ENCODE measurements at regions not wholly inside any gene's neighbourhood (a gene's known extent, or its start where the extent isn't known, plus 50 kb on each side); places are given as distances from the start of the nearest gene placed in this dataset.
"Not testable (repeated sequence)": the region's sequence is repeated elsewhere in the genome, so short reads cannot be mapped to it uniquely, and the experiment has no call there.

DNA sequence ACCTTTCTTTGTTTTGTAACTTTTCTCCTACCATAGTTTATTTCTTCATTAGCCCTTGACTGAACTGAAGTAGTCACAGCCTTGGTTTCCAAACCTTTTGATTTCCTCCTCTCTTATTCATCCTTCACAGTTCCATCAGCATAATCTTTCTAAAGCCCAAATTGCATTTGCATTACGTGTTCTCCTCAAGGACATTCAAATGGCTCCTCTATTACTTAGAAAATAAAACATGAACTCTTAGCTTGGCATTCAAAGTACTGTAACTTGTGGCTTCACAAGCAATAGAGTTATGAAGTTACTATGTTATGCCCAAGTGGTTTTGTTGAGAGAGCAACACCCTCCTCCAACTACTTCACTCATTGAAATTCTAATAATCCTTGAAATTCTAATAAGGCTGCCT is 840.0 kb downstream of the TTLL7 start:
- H3K27ac ChIP-seq (ENCODE audit: low read length); H3K27ac Mint-ChIP-seq; CTCF ChIA-PET; H3K36me3 Mint-ChIP-seq; POLR2A ChIA-PET; H3K4me3 Mint-ChIP-seq; H3K9me3 Mint-ChIP-seq; H3K4me1 Mint-ChIP-seq; H3K4me1 ChIP-seq (ENCODE audit: control insufficient read depth in 1 of 2, extremely low read depth in 1 of 2, insufficient read depth in 2 of 2, low read length in 2 of 2); ATAC-seq (replicated peaks in 1 of 4); H3K9me3 ChIP-seq; DNase-seq; H3K27me3 Mint-ChIP-seq; H3K27me3 ChIP-seq (replicated peaks in 1 of 2; ENCODE audit: control insufficient read depth in 2 of 2, extremely low read depth in 1 of 2, insufficient read depth in 2 of 2, low read length in 1 of 2); H3K36me3 ChIP-seq (ENCODE audit: control insufficient read depth in 2 of 2, extremely low read depth in 1 of 2, insufficient read depth in 1 of 2, low read length in 1 of 2); H3K4me3 ChIP-seq (ENCODE audit: control insufficient read depth in 1 of 2, extremely low read depth in 1 of 2, low read length in 1 of 2): not testable (repeated sequence)
- WGBS (ENCODE audit: insufficient coverage) = no CpG with 5 or more reads among the region's 1 CpG

DNA sequence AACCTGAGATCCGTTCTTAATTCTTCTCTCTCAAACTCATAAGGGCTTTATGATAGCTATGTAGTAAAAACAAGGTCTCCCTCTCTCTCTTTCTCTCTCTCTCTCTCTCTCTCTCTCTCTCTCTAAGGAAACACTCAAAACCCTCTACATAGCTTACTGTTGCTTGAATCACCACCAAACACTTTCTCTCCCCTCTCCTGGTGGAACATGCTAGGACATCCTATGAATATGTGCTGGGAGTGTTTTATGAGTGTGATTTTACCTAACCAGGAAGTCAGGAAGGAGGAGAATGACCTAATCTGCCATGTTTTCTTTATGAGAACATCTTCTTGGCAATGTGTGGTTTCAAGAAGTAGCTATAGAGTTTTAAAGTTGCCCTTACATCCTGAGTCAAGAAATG is 844.6 kb downstream of the TTLL7 start:
- H3K9me3 Mint-ChIP-seq; POLR2A ChIA-PET; H3K27me3 Mint-ChIP-seq; H3K4me1 ChIP-seq (ENCODE audit: control insufficient read depth in 1 of 2, extremely low read depth in 1 of 2, insufficient read depth in 2 of 2, low read length in 2 of 2); H3K9me3 ChIP-seq; H3K4me3 Mint-ChIP-seq; H3K4me1 Mint-ChIP-seq; H3K36me3 ChIP-seq (ENCODE audit: control insufficient read depth in 2 of 2, extremely low read depth in 1 of 2, insufficient read depth in 1 of 2, low read length in 1 of 2); ATAC-seq (replicated peaks in 1 of 4); H3K4me3 ChIP-seq (ENCODE audit: control insufficient read depth in 1 of 2, extremely low read depth in 1 of 2, low read length in 1 of 2); H3K36me3 Mint-ChIP-seq; H3K27me3 ChIP-seq (replicated peaks in 1 of 2; ENCODE audit: control insufficient read depth in 2 of 2, extremely low read depth in 1 of 2, insufficient read depth in 2 of 2, low read length in 1 of 2); H3K27ac ChIP-seq (ENCODE audit: low read length); DNase-seq; H3K27ac Mint-ChIP-seq: not testable (repeated sequence)
- no CpG with 5 or more reads among the region's 1 CpG for WGBS (ENCODE audit: insufficient coverage)
- CTCF ChIA-PET = interaction anchor here in 1 of 2 donors (0.5 kb wide), 1 partner anchor 1735 kb away, joined by 4 read pairs; no protein-coding TSS in a partner anchor

DNA sequence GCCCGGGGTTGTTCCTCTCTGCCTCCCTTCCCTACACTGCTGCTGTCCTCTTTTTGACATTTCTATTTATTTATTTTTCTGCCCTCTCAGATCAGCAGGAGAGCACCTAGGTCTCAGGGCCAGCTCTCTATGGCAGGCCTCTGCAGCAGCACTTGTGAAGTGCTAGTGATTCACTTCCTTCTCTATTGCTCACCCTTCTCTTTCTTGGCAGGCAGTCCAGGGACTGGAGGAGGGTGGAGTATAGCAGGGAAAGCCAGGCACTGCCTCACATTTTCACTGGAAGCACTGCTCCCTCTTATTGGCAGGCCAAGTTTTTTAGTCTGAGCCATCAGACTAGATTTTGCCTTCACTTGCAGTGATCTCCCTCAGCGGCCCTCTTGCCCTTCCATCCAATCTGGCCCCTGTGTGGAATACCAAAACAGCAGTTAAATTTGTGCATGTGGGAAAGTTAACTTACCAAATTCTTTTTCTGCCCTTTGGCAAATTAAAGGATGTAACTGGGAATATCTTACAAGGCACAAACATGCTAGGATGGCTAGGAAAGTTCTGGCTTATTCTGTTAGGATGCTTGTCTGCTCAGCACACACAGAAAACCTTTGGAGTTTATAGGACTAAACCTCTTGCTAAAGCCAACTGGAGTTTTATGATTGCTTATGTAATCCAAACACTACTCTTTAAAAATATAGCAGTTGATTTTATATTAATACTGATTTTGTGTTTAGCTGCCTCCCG is 847.6 kb downstream of the TTLL7 start:
- CTCF ChIA-PET; H3K27me3 Mint-ChIP-seq; H3K27ac ChIP-seq (ENCODE audit: low read length); H3K9me3 ChIP-seq; H3K4me1 ChIP-seq (ENCODE audit: control insufficient read depth in 1 of 2, extremely low read depth in 1 of 2, insufficient read depth in 2 of 2, low read length in 2 of 2); H3K4me1 Mint-ChIP-seq; H3K27me3 ChIP-seq (replicated peaks in 1 of 2; ENCODE audit: control insufficient read depth in 2 of 2, extremely low read depth in 1 of 2, insufficient read depth in 2 of 2, low read length in 1 of 2); H3K4me3 ChIP-seq (ENCODE audit: control insufficient read depth in 1 of 2, extremely low read depth in 1 of 2, low read length in 1 of 2); H3K36me3 Mint-ChIP-seq; H3K9me3 Mint-ChIP-seq; H3K36me3 ChIP-seq (ENCODE audit: control insufficient read depth in 2 of 2, extremely low read depth in 1 of 2, insufficient read depth in 1 of 2, low read length in 1 of 2); H3K27ac Mint-ChIP-seq; H3K4me3 Mint-ChIP-seq; DNase-seq; POLR2A ChIA-PET: not testable (repeated sequence)
- peak in 1 of 4 experiments; percentile 41 for ATAC-seq (replicated peaks in 1 of 4)
- no CpG with 5 or more reads among the region's 3 CpGs for WGBS (ENCODE audit: insufficient coverage)

DNA sequence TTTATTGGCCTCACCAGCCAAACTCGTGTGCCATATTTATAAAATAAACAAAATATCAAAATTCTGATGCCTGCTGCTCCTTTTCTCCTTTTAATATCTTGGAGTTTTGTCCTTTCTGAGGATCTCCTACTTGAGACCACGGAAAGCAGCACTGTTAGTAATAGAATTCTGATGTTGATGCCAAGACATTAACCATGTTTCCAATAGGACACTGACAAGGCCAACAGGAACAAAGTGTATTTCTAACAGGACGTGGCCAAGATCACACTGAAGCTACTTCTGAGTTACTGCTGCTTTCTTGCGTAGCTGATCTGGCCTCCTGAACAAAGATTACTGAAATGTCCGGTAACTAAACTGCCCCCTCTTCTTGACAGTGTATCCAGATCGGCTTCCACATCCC is 848.5 kb downstream of the TTLL7 start:
- WGBS (ENCODE audit: insufficient coverage) = 62% methylated on average over 2 of the region's 6 CpGs
- H3K36me3 ChIP-seq (ENCODE audit: control insufficient read depth in 2 of 2, extremely low read depth in 1 of 2, insufficient read depth in 1 of 2, low read length in 1 of 2); ATAC-seq (replicated peaks in 1 of 4); H3K4me1 Mint-ChIP-seq; H3K27ac ChIP-seq (ENCODE audit: low read length); H3K4me3 Mint-ChIP-seq; H3K4me3 ChIP-seq (ENCODE audit: control insufficient read depth in 1 of 2, extremely low read depth in 1 of 2, low read length in 1 of 2); POLR2A ChIA-PET; CTCF ChIA-PET; H3K27ac Mint-ChIP-seq; H3K9me3 Mint-ChIP-seq; H3K27me3 ChIP-seq (replicated peaks in 1 of 2; ENCODE audit: control insufficient read depth in 2 of 2, extremely low read depth in 1 of 2, insufficient read depth in 2 of 2, low read length in 1 of 2); H3K36me3 Mint-ChIP-seq; H3K9me3 ChIP-seq; H3K27me3 Mint-ChIP-seq; H3K4me1 ChIP-seq (ENCODE audit: control insufficient read depth in 1 of 2, extremely low read depth in 1 of 2, insufficient read depth in 2 of 2, low read length in 2 of 2); DNase-seq: not testable (repeated sequence)

DNA sequence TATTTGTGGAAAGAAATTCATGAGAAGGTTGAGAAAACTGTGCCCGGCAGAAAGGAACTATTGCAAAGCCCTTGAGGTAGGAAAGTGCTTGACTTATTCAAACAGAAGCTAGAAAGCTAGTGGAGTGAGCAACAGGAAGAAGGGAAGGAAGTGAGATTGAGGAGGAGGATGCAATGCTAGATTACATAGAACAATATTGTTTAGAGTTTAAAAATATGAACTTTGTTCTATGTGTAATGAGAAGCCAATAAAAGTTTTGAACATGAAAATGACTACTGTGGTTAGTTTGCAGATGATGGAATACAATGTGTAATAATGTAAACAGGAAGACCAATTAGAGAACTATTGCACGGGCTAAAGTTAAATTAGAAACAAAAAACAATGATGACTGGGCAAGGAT is 853.1 kb downstream of the TTLL7 start:
- H3K4me1 ChIP-seq (ENCODE audit: control insufficient read depth in 1 of 2, extremely low read depth in 1 of 2, insufficient read depth in 2 of 2, low read length in 2 of 2); H3K4me3 Mint-ChIP-seq; CTCF ChIA-PET; H3K27ac Mint-ChIP-seq; H3K36me3 ChIP-seq (ENCODE audit: control insufficient read depth in 2 of 2, extremely low read depth in 1 of 2, insufficient read depth in 1 of 2, low read length in 1 of 2); POLR2A ChIA-PET; H3K27me3 ChIP-seq (replicated peaks in 1 of 2; ENCODE audit: control insufficient read depth in 2 of 2, extremely low read depth in 1 of 2, insufficient read depth in 2 of 2, low read length in 1 of 2); H3K27me3 Mint-ChIP-seq; H3K4me1 Mint-ChIP-seq; H3K4me3 ChIP-seq (ENCODE audit: control insufficient read depth in 1 of 2, extremely low read depth in 1 of 2, low read length in 1 of 2); H3K36me3 Mint-ChIP-seq; H3K27ac ChIP-seq (ENCODE audit: low read length); H3K9me3 ChIP-seq; H3K9me3 Mint-ChIP-seq; DNase-seq: not testable (repeated sequence)
- WGBS (ENCODE audit: insufficient coverage) = no CpG with 5 or more reads among the region's 2 CpGs
- peak in 2 of 4 experiments; percentile 50 to 51 for ATAC-seq (replicated peaks in 1 of 4)

DNA sequence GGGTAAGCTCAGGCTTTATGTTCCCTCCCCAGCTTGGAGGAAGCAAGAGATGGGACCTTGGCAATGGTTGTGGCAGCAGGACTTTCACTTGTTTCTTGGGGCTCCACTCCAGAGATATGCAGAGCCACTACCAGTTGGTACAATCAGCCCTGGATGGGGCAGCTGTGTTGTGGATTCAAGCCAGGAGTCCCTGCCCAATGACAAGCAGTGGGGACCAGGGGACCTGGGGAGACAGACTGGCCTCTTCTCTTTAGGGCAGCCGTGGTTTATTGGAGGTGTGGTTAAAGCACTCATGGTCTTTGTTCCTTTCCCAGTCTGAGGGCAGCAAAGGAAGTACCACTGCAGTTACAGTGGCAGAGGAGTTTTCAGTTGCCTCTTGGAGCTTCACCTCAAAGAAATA is 856.1 kb downstream of the TTLL7 start:
- POLR2A ChIA-PET; H3K9me3 ChIP-seq; H3K4me1 ChIP-seq (ENCODE audit: control insufficient read depth in 1 of 2, extremely low read depth in 1 of 2, insufficient read depth in 2 of 2, low read length in 2 of 2); ATAC-seq (replicated peaks in 1 of 4); H3K36me3 Mint-ChIP-seq; H3K4me1 Mint-ChIP-seq; H3K27me3 ChIP-seq (replicated peaks in 1 of 2; ENCODE audit: control insufficient read depth in 2 of 2, extremely low read depth in 1 of 2, insufficient read depth in 2 of 2, low read length in 1 of 2); DNase-seq; H3K9me3 Mint-ChIP-seq; H3K27me3 Mint-ChIP-seq; H3K27ac ChIP-seq (ENCODE audit: low read length); H3K36me3 ChIP-seq (ENCODE audit: control insufficient read depth in 2 of 2, extremely low read depth in 1 of 2, insufficient read depth in 1 of 2, low read length in 1 of 2); H3K4me3 ChIP-seq (ENCODE audit: control insufficient read depth in 1 of 2, extremely low read depth in 1 of 2, low read length in 1 of 2); CTCF ChIA-PET; H3K27ac Mint-ChIP-seq; H3K4me3 Mint-ChIP-seq: not testable (repeated sequence)
- WGBS (ENCODE audit: insufficient coverage) = no CpG with 5 or more reads among the region's 1 CpG

DNA sequence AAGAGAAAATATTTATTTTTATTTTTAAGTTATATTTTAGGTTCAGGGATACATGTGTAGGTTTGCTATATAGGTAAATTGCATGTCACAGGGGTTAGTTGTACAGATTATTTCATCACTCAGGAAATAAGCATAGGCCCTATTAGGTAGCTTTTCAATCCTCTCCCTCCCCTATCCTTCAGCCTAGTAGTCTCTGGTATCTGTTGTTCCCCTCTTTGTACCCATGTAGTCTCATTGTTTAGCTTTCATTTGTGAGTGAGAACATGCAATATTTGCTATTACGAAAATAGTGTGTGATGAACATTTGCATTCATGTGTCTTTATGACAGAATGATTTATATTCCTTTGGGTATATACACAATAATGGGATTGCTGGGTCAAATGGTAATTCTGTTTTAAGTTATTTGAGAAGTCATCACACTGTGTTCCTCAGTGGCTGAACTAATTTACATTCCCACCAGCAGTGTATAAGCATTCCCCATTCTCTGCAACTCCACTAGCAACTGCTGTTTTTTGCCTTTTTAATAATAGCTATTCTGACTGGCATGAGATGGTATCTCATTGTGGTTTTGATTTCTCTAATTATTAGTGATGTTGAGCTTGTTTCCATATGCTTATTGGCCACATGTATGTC is 863.3 kb downstream of the TTLL7 start:
- H3K4me1 ChIP-seq (ENCODE audit: control insufficient read depth in 1 of 2, extremely low read depth in 1 of 2, insufficient read depth in 2 of 2, low read length in 2 of 2); H3K27ac ChIP-seq (ENCODE audit: low read length); H3K9me3 Mint-ChIP-seq; H3K27me3 Mint-ChIP-seq; H3K36me3 ChIP-seq (ENCODE audit: control insufficient read depth in 2 of 2, extremely low read depth in 1 of 2, insufficient read depth in 1 of 2, low read length in 1 of 2); H3K9me3 ChIP-seq; ATAC-seq (replicated peaks in 1 of 4); H3K36me3 Mint-ChIP-seq; H3K4me3 ChIP-seq (ENCODE audit: control insufficient read depth in 1 of 2, extremely low read depth in 1 of 2, low read length in 1 of 2); H3K4me1 Mint-ChIP-seq; CTCF ChIA-PET; H3K4me3 Mint-ChIP-seq; H3K27me3 ChIP-seq (replicated peaks in 1 of 2; ENCODE audit: control insufficient read depth in 2 of 2, extremely low read depth in 1 of 2, insufficient read depth in 2 of 2, low read length in 1 of 2); H3K27ac Mint-ChIP-seq; POLR2A ChIA-PET; DNase-seq: not testable (repeated sequence)
- WGBS (ENCODE audit: insufficient coverage) = no CpG with 5 or more reads among the region's 1 CpG

All from T-cell (primary cell).